ENCODE measurements at regions not wholly inside any gene's neighbourhood (a gene's known extent, or its start where the extent isn't known, plus 50 kb on each side); places are given as distances from the start of the nearest gene placed in this dataset.
A peak's percentile ranks its signal among the peaks of the same experiment; 100 is the strongest.

DNA sequence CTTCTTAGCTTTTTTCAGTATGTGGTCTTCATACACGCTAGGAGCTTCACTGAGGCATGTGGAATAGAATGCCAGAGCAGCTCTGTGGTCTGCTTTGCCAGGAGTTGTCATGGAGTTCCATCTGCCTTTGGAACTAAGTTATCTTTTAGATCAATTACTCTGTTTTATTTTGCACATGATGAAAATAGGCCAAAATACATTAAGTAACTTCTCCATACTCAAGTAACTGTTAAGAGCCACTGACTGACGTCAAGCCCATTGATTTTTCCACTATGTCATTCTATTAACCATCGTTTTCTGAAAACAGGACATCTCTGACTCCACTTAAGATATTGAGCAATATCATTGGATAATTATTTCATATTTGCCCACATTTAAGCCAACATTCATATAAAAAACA is 415.1 kb upstream of the MAD2L1 start:
- no peaks in the 10 kb centered on the region for H3K4me1 ChIP-seq (ENCODE audit: control insufficient read depth, insufficient read depth, low read length)
- no peak overlapping the region for H3K27ac ChIP-seq (ENCODE audit: low read depth, low read length)
- H3K36me3 ChIP-seq (ENCODE audit: control insufficient read depth, insufficient read depth, low read length), result no peaks in the 10 kb centered on the region
- H3K27me3 ChIP-seq (ENCODE audit: control insufficient read depth, insufficient read depth, low read length), result no peaks in the 10 kb centered on the region
- H3K9ac ChIP-seq (ENCODE audit: low read depth, low read length), result no peak overlapping the region
- no peaks in the 10 kb centered on the region for H3K9me3 ChIP-seq (ENCODE audit: control insufficient read depth, insufficient read depth, low read length)
- H3K4me3 ChIP-seq (ENCODE audit: low read depth, low read length), result no peak overlapping the region

GRCh38 chr4:120472447-120473131 is 405.9 kb upstream of the MAD2L1 start:
- Histone ChIP-seq H3K9me3 (ENCODE audit: control insufficient read depth, insufficient read depth, low read length) (no peaks in the 10 kb centered on the region), H3K36me3 (ENCODE audit: control insufficient read depth, insufficient read depth, low read length) (no peaks in the 10 kb centered on the region), H3K27ac (ENCODE audit: low read depth, low read length) (no peak overlapping the region), H3K4me3 (ENCODE audit: low read depth, low read length) (no peak overlapping the region), H3K4me1 (ENCODE audit: control insufficient read depth, insufficient read depth, low read length) (no peaks in the 10 kb centered on the region), H3K27me3 (ENCODE audit: control insufficient read depth, insufficient read depth, low read length) (no peaks in the 10 kb centered on the region), H3K9ac (ENCODE audit: low read depth, low read length) (no peak overlapping the region)

- Histone ChIP-seq H3K9ac (ENCODE audit: low read depth, low read length) (no peak overlapping the region), H3K27ac (ENCODE audit: low read depth, low read length) (peak overlapping the region; percentile 66), H3K4me3 (ENCODE audit: low read depth, low read length) (peak overlapping the region; percentile 25; the same call in 1 of the 2 replicates), H3K36me3 (ENCODE audit: control insufficient read depth, insufficient read depth, low read length) (no peaks in the 10 kb centered on the region), H3K9me3 (ENCODE audit: control insufficient read depth, insufficient read depth, low read length) (no peaks in the 10 kb centered on the region), H3K27me3 (ENCODE audit: control insufficient read depth, insufficient read depth, low read length) (no peaks in the 10 kb centered on the region), H3K4me1 (ENCODE audit: control insufficient read depth, insufficient read depth, low read length) (peaks cover 16% of the 10 kb centered on the region)
Measured at GRCh38 chr4:120466429-120466828, 399.8 kb upstream of the MAD2L1 start.

DNA sequence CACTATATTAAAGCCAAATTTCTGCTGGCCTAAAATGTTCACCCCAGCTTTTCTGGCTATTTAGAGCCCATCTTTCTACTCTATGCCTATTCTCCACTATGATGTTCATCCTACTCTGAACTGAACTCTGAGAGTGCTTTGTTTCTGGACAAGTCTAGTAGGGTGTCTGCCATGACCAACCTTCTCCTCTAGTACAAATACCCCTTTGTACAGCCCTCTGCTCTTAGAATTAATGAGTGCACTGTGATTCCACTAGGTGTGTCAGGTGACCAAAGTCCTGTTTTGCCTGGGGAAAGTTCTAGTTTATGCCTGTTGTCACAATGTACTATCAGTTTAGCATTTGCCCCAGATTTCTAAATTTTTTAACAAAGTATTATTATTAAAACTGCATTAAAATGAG is 388.1 kb upstream of the MAD2L1 start:
- Histone ChIP-seq H3K4me1 (ENCODE audit: control insufficient read depth, insufficient read depth, low read length) (no peaks in the 10 kb centered on the region), H3K27me3 (ENCODE audit: control insufficient read depth, insufficient read depth, low read length) (no peaks in the 10 kb centered on the region), H3K9me3 (ENCODE audit: control insufficient read depth, insufficient read depth, low read length) (no peaks in the 10 kb centered on the region), H3K27ac (ENCODE audit: low read depth, low read length) (no peak overlapping the region), H3K4me3 (ENCODE audit: low read depth, low read length) (no peak overlapping the region), H3K9ac (ENCODE audit: low read depth, low read length) (no peak overlapping the region), H3K36me3 (ENCODE audit: control insufficient read depth, insufficient read depth, low read length) (no peaks in the 10 kb centered on the region)

DNA sequence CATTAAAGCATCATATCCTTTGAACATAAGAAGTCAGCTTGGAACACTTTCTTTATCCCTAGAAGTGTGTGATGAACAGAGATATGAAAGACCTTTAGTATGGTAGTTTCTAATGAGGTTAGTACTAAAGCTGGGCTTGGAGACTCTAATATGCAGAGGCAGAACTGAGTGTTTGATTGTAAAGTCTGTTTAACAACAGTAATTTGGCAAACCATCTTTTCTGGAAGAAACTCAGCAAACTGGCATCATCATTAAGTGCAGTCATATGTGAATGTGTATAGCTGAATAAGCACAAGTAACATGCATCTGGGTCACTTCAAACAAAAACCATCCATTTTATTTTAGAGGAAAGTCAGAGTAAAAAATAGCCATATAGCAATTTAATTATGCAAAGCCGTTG is 385.9 kb upstream of the MAD2L1 start:
- no peaks in the 10 kb centered on the region for H3K9me3 ChIP-seq (ENCODE audit: control insufficient read depth, insufficient read depth, low read length)
- H3K4me1 ChIP-seq (ENCODE audit: control insufficient read depth, insufficient read depth, low read length), result no peaks in the 10 kb centered on the region
- no peak overlapping the region for H3K4me3 ChIP-seq (ENCODE audit: low read depth, low read length)
- no peaks in the 10 kb centered on the region for H3K36me3 ChIP-seq (ENCODE audit: control insufficient read depth, insufficient read depth, low read length)
- H3K27me3 ChIP-seq (ENCODE audit: control insufficient read depth, insufficient read depth, low read length), result no peaks in the 10 kb centered on the region
- H3K9ac ChIP-seq (ENCODE audit: low read depth, low read length), result no peak overlapping the region
- H3K27ac ChIP-seq (ENCODE audit: low read depth, low read length), result no peak overlapping the region

- Histone ChIP-seq H3K9me3 (ENCODE audit: control insufficient read depth, insufficient read depth, low read length) (no peaks in the 10 kb centered on the region), H3K27me3 (ENCODE audit: control insufficient read depth, insufficient read depth, low read length) (no peaks in the 10 kb centered on the region), H3K4me1 (ENCODE audit: control insufficient read depth, insufficient read depth, low read length) (no peaks in the 10 kb centered on the region), H3K27ac (ENCODE audit: low read depth, low read length) (no peak overlapping the region), H3K36me3 (ENCODE audit: control insufficient read depth, insufficient read depth, low read length) (no peaks in the 10 kb centered on the region), H3K9ac (ENCODE audit: low read depth, low read length) (no peak overlapping the region), H3K4me3 (ENCODE audit: low read depth, low read length) (no peak overlapping the region)
Measured at GRCh38 chr4:120452001-120452400, 385.4 kb upstream of the MAD2L1 start.

- Histone ChIP-seq H3K9me3 (ENCODE audit: control insufficient read depth, insufficient read depth, low read length) (no peaks in the 10 kb centered on the region), H3K4me1 (ENCODE audit: control insufficient read depth, insufficient read depth, low read length) (no peaks in the 10 kb centered on the region), H3K4me3 (ENCODE audit: low read depth, low read length) (no peak overlapping the region), H3K9ac (ENCODE audit: low read depth, low read length) (no peak overlapping the region), H3K27me3 (ENCODE audit: control insufficient read depth, insufficient read depth, low read length) (no peaks in the 10 kb centered on the region), H3K27ac (ENCODE audit: low read depth, low read length) (no peak overlapping the region), H3K36me3 (ENCODE audit: control insufficient read depth, insufficient read depth, low read length) (no peaks in the 10 kb centered on the region)
Measured at GRCh38 chr4:120447774-120448173, 381.1 kb upstream of the MAD2L1 start.

DNA sequence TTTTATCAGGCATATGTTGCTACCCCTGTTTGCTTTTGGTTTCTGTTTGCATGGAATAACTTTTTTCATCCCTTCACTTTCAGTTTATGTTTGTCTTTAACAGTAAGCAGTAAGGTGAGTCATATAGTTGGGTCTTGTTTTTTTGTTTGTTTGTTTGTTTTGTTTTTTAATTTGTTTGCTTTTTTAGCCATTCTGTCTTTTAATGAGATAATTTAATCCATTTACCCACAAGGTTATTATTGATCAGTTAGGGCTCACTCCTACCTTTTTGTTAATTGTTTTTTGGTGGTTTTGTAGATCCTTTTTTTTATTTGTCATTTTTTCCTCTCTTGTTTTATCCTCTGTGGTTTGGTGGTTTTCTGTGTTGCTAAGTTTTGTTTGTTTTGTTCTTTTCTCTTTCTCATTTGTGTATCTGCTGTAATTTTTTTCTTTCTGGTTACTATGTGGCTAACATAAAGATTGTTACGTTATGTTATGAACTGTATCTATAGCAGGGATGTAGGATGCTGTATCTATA is 379.5 kb upstream of the MAD2L1 start:
- H3K27me3 ChIP-seq (ENCODE audit: control insufficient read depth, insufficient read depth, low read length), result no peaks in the 10 kb centered on the region
- no peaks in the 10 kb centered on the region for H3K36me3 ChIP-seq (ENCODE audit: control insufficient read depth, insufficient read depth, low read length)
- no peaks in the 10 kb centered on the region for H3K9me3 ChIP-seq (ENCODE audit: control insufficient read depth, insufficient read depth, low read length)
- no peak overlapping the region for H3K9ac ChIP-seq (ENCODE audit: low read depth, low read length)
- no peaks in the 10 kb centered on the region for H3K4me1 ChIP-seq (ENCODE audit: control insufficient read depth, insufficient read depth, low read length)
- no peak overlapping the region for H3K27ac ChIP-seq (ENCODE audit: low read depth, low read length)
- no peak overlapping the region for H3K4me3 ChIP-seq (ENCODE audit: low read depth, low read length)

GRCh38 chr4:120445186-120445585 is 378.5 kb upstream of the MAD2L1 start:
- Histone ChIP-seq H3K4me3 (ENCODE audit: low read depth, low read length) (no peak overlapping the region), H3K9me3 (ENCODE audit: control insufficient read depth, insufficient read depth, low read length) (no peaks in the 10 kb centered on the region), H3K4me1 (ENCODE audit: control insufficient read depth, insufficient read depth, low read length) (no peaks in the 10 kb centered on the region), H3K9ac (ENCODE audit: low read depth, low read length) (no peak overlapping the region), H3K27me3 (ENCODE audit: control insufficient read depth, insufficient read depth, low read length) (no peaks in the 10 kb centered on the region), H3K36me3 (ENCODE audit: control insufficient read depth, insufficient read depth, low read length) (no peaks in the 10 kb centered on the region), H3K27ac (ENCODE audit: low read depth, low read length) (no peak overlapping the region)

DNA sequence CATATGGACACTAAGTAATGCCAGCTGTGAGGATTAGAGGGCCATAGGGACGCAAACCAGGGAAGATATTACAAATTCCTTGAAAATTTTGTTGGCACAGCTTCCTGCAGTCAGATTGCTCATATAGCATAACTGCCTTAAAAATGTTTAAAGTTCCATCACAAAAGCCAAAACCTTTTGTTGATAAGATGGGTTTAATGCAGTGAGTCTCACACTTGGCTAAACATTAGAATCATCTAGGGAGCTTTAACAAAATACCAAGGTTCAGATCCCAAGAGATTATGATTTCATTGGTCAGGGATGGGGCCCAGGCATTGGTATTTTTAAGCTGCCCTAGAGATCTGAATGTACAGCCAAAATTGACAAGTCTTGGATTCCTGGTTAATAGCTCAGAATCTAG is 376.5 kb upstream of the MAD2L1 start:
- Histone ChIP-seq H3K36me3 (ENCODE audit: control insufficient read depth, insufficient read depth, low read length) (no peaks in the 10 kb centered on the region), H3K4me3 (ENCODE audit: low read depth, low read length) (no peak overlapping the region), H3K9me3 (ENCODE audit: control insufficient read depth, insufficient read depth, low read length) (no peaks in the 10 kb centered on the region), H3K27me3 (ENCODE audit: control insufficient read depth, insufficient read depth, low read length) (no peaks in the 10 kb centered on the region), H3K4me1 (ENCODE audit: control insufficient read depth, insufficient read depth, low read length) (no peaks in the 10 kb centered on the region), H3K27ac (ENCODE audit: low read depth, low read length) (no peak overlapping the region), H3K9ac (ENCODE audit: low read depth, low read length) (no peak overlapping the region)

GRCh38 chr4:120440730-120441129 is 374.1 kb upstream of the MAD2L1 start:
- Histone ChIP-seq H3K9me3 (ENCODE audit: control insufficient read depth, insufficient read depth, low read length) (no peaks in the 10 kb centered on the region), H3K9ac (ENCODE audit: low read depth, low read length) (no peak overlapping the region), H3K27ac (ENCODE audit: low read depth, low read length) (no peak overlapping the region), H3K27me3 (ENCODE audit: control insufficient read depth, insufficient read depth, low read length) (no peaks in the 10 kb centered on the region), H3K4me3 (ENCODE audit: low read depth, low read length) (no peak overlapping the region), H3K36me3 (ENCODE audit: control insufficient read depth, insufficient read depth, low read length) (no peaks in the 10 kb centered on the region), H3K4me1 (ENCODE audit: control insufficient read depth, insufficient read depth, low read length) (no peaks in the 10 kb centered on the region)

All from HUES48 (cell line).